Mucosa of rectum (tissue), 2 donors: ENCODE measurements at regions not wholly inside any gene's neighbourhood (a gene's known extent, or its start where the extent isn't known, plus 50 kb on each side); places are given as distances from the start of the nearest gene placed in this dataset.

Experiments used
- H3K27ac ChIP-seq, 2 donors: one replicate each; pipeline ENCODE4 v1.7.0; 2013; ENCODE audit warnings: inconsistent platforms in 2 of 2, low read depth in 2 of 2, low read length in 2 of 2
- H3K27me3 ChIP-seq, 2 donors: one replicate each; pipeline ENCODE4 v1.7.0; 2013; ENCODE audit warnings: low read length in 2 of 2; ENCODE audit not compliant: control insufficient read depth in 2 of 2, insufficient read depth in 2 of 2
- H3K36me3 ChIP-seq, 2 donors: one replicate each; pipeline ENCODE4 v1.7.0; 2013; ENCODE audit warnings: low read length in 2 of 2; ENCODE audit not compliant: control insufficient read depth in 2 of 2, insufficient read depth in 2 of 2
- H3K4me1 ChIP-seq, 2 donors: one replicate each; pipeline ENCODE4 v1.7.0; 2013; ENCODE audit warnings: low read length in 2 of 2, mild to moderate bottlenecking in 1 of 2; ENCODE audit not compliant: control insufficient read depth in 2 of 2, insufficient read depth in 2 of 2
- H3K4me3 ChIP-seq, 2 donors: one replicate each; pipeline ENCODE4 v1.7.0; 2013; ENCODE audit warnings: low read length in 2 of 2
- H3K9ac ChIP-seq, 2 donors: one replicate each; pipeline ENCODE4 v1.7.0; 2013; ENCODE audit warnings: low read length in 2 of 2, low read depth in 1 of 2, mild to moderate bottlenecking in 1 of 2
- H3K9me3 ChIP-seq, 2 donors: one replicate each; pipeline ENCODE4 v1.7.0; 2013; ENCODE audit warnings: low read length in 2 of 2; ENCODE audit not compliant: control insufficient read depth in 2 of 2
- donor health status: healthy.
- donor health status: Normal muscosa, but diverticular disease.

DNA sequence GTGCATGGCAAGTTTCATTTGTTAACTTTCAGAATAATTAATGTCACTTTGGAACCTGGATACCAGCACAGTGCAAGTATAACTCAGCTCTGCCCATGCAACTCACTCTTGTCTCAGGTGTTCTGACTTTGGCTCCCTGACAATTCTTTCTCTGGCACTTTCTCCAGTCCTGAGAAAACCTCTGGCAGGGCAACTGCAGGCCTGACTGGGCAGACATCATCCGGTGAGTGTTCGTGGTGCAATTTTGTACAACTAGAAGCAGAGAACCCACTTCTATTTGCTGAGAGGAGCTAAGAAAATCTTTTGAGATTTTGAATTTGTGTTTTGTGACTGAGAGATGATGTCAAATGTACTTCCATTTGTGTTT is 143.0 kb downstream of the AQP4 start:
- Histone ChIP-seq H3K9me3 (no peaks in the 10 kb centered on the region), H3K4me1 (no peaks in the 10 kb centered on the region), H3K27ac (no peak overlapping the region), H3K36me3 (no peaks in the 10 kb centered on the region), H3K4me3 (no peak overlapping the region), H3K27me3 (no peaks in the 10 kb centered on the region), H3K9ac (no peak overlapping the region)

DNA sequence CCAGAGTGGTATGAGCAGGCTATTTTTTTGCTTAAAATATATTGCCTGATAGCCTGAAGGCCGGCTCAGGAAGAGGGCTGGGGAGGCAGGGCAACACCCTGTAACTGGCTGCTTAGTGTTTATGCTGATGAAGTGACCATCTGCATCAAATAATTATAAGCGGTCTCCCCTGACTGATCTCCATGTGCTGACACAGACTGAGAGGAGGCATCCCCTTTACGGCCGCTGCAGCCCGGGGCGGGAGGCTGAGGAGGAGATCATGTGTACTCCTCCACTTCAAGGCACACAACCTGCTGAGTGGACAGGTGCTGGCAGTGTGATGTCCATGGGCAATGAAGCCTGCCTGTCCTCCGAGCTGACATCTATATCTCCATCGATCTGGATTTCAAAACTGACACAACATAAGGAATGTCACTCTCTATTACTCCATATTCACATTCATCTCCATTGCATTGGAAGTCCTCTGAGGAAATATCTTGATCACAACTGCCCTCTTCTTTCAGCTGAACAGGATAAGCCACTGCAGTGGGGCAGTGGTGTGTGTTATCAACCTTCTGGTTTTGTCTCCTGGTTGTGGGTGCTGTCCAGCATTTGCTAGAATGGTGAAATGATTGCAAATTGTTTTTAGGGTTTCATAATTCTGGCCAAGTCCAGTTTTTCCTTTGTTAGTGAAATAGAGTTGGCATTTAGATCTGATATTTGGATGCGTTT is 143.5 kb downstream of the AQP4 start:
- Histone ChIP-seq H3K27ac (no peak overlapping the region), H3K27me3 (no peaks in the 10 kb centered on the region), H3K9me3 (no peaks in the 10 kb centered on the region)

DNA sequence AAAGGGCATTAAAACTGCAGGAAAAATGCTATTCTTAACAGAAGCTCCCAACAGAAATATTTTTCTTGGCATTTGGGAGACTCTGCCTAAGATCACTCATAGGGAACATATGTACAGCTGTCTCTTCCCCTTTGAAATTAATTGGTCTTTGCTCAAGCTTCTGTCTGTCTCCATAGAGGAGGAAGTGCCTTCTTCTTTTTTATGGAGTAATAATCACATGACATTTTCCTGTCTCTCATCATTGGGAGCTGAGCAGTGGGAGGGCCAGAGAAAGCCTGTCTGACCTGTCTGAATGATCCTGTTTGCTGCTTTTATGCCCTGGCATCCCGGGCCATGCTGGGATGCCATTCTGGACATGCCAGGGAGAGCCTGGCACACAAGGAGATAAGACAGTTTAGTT is 145.6 kb downstream of the AQP4 start:
- Histone ChIP-seq H3K9me3 (no peaks in the 10 kb centered on the region), H3K4me3 (no peak overlapping the region), H3K4me1 (no peaks in the 10 kb centered on the region), H3K9ac (no peak overlapping the region), H3K36me3 (no peaks in the 10 kb centered on the region), H3K27me3 (no peaks in the 10 kb centered on the region), H3K27ac (no peak overlapping the region)

More for the DNA sequence above, 143.5 kb downstream of the AQP4 start:
- Histone ChIP-seq H3K36me3 (no peaks in the 10 kb centered on the region), H3K9ac (no peak overlapping the region), H3K4me1 (no peaks in the 10 kb centered on the region), H3K4me3 (no peak overlapping the region)

DNA sequence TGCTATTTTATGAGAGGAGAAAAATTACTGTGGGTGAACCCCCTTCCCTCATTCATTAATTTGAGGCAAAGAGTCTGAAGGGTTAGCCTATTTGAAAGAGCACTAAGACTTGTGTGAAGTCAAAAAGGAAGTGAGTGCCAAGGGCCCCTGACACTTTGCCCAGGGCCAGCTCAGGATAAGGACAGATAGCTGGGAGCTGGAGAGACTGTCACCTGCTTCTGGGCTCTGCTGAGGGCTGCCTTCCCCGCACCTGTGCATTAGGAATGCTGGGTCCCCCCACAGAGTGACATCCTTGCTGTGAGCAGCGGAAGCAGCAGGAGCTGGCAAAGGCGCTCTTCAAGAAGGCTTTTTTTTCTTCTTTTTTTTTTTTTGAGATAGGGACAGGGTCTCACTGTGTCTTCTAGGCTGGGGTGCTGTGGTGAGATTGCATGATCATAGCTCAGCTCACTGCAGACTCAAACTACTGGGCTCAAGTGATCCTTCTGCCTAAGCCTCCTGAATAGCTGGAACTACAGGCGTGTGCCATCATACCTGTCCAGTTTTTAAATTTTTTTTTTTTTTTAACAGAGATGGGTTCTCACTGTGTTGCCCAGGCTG is 148.3 kb downstream of the AQP4 start:
- no peak overlapping the region for H3K4me3 ChIP-seq
- no peak overlapping the region for H3K9ac ChIP-seq
- no peaks in the 10 kb centered on the region for H3K9me3 ChIP-seq
- no peaks in the 10 kb centered on the region for H3K4me1 ChIP-seq
- no peaks in the 10 kb centered on the region for H3K27me3 ChIP-seq
- no peak overlapping the region for H3K27ac ChIP-seq
- H3K36me3 ChIP-seq, result no peaks in the 10 kb centered on the region

DNA sequence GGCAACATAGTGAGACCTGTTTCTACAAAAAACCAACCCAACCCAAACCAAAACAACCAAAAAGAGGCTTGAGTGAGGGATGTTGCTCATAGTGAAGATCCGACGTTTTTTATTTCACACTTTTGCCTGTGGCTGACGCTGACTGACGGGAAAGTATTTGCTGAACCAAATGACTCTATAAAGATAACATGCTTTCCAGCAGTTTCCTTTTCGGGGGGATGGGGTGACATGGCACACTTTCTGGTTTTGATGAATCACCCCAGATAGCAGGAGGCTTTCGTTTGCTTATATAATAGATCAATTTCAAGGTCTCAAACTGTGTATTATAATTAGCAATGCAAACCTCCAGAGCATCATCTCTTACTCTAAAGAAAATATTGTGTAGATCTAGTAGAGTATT is 150.8 kb downstream of the AQP4 start:
- Histone ChIP-seq H3K36me3 (no peaks in the 10 kb centered on the region), H3K9ac (no peak overlapping the region), H3K27ac (no peak overlapping the region), H3K27me3 (no peaks in the 10 kb centered on the region), H3K9me3 (no peaks in the 10 kb centered on the region), H3K4me1 (no peaks in the 10 kb centered on the region), H3K4me3 (no peak overlapping the region)

DNA sequence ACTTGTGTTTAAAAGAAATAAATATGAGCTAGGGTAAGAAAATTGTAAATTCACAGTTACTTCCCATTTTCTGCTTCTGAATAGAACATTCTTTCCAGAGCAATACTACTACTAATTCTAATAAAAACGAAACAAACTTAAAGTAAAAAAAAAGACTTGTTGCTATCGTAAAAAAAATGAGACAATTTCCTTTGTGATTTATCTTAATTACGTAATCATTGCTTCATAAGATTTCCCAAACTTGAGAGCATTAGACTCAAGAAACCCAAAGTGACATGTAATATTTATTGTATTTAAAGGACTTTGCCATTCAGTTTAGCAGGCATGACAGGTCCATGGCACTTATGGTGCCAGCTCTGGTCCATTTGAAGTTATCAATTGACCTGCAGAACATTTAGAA is 153.8 kb downstream of the AQP4 start:
- Histone ChIP-seq H3K27ac (no peak overlapping the region), H3K4me3 (no peak overlapping the region), H3K9ac (no peak overlapping the region), H3K9me3 (no peaks in the 10 kb centered on the region), H3K36me3 (no peaks in the 10 kb centered on the region), H3K4me1 (no peaks in the 10 kb centered on the region), H3K27me3 (no peaks in the 10 kb centered on the region)

DNA sequence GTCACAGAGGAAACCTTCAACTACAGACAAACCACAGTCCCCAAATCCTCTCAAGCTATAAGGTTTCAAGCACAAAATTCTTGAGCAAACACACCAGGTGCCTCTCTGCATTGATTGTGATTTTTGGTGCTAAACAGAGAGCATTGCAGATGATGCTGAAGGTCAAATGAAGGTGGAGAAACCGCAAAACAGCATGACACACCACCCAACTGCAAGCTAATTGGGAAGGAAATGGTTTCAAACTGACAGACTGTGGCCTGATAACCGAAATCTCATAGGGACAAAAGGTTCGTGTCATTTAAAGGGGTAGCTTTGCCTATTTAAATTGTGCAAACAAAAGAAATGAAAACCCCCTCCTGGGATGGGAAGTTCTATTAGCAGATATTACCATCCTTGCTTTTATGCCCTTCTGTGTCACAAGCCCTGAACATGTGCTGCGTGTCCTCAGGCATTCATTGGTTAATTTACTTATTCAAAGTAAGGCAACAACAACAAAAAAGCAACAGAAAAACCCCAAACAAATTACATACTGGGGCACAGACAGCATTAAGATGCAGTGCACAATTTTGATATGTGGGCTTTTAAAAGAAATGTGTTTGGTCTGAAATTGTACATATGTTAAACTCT is 154.9 kb downstream of the AQP4 start:
- Histone ChIP-seq H3K36me3 (no peaks in the 10 kb centered on the region), H3K9ac (no peak overlapping the region), H3K4me3 (no peak overlapping the region), H3K27ac (no peak overlapping the region), H3K9me3 (no peaks in the 10 kb centered on the region), H3K27me3 (no peaks in the 10 kb centered on the region), H3K4me1 (no peaks in the 10 kb centered on the region)

DNA sequence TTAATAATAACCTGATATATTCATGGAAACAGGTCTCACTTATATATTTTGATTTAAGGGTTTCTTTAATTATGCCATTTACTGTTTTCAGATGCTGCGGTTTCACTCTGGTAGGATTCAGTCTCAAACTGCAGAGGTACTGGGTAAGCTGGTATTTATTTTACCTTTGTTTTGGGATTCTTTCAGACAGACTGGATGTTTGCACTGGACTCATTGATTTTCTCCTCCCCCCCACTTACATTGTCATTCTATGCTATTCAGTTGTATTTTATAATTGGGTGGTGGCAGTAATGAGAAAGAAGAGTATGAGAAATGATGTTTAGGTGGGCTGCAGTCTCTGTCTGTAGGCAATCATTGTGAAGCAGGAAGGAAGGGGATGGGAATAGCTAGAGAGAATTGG is 155.6 kb downstream of the AQP4 start:
- Histone ChIP-seq H3K9me3 (no peaks in the 10 kb centered on the region), H3K36me3 (no peaks in the 10 kb centered on the region), H3K9ac (no peak overlapping the region), H3K27me3 (no peaks in the 10 kb centered on the region), H3K4me1 (no peaks in the 10 kb centered on the region), H3K4me3 (no peak overlapping the region), H3K27ac (no peak overlapping the region)

DNA sequence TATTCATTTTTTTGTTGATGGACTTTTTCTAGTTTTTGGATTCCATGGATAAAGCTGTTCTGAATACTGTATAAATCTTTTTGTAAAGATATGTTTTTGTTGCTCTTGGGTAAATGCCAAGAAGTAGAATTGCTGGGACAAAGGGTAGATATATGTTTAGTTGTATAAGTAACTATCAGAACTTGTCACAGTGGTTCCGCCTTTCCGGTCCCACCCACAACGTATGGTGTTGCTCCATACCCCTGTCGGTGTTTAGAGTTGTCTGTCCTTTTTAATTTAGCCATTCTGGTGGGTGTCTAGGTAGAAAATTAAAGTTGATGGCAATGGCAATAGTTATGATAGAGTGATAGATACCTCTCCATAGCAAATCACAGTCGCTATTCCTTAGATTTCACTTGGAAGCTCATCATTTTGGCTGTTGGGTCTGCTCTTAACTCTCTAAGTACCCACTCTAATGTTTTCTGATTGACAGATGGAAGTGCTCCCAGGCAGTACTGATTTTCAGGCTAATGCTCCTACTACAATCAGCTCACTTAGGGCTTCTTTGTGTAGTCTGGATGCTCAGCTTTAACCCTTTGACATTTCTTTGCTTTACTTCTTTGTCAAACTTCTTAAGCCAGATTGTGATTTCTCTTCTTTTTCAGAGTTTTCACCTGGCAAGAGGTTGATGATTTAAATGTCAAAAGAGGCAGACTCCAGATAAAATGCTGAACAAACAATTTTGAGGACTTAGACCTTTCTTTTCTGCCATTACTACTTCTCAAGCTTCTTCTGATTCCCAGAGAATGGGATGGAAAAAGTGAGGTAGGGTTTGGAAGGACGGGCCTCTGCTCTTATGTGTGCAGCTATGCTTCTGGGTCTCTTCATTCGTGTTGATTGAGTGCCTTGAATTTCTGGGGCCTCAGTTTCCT is 156.4 kb downstream of the AQP4 start:
- Histone ChIP-seq H3K4me3 (no peak overlapping the region), H3K27me3 (no peaks in the 10 kb centered on the region), H3K9ac (no peak overlapping the region), H3K27ac (no peak overlapping the region), H3K9me3 (no peaks in the 10 kb centered on the region), H3K4me1 (no peaks in the 10 kb centered on the region), H3K36me3 (no peaks in the 10 kb centered on the region)

DNA sequence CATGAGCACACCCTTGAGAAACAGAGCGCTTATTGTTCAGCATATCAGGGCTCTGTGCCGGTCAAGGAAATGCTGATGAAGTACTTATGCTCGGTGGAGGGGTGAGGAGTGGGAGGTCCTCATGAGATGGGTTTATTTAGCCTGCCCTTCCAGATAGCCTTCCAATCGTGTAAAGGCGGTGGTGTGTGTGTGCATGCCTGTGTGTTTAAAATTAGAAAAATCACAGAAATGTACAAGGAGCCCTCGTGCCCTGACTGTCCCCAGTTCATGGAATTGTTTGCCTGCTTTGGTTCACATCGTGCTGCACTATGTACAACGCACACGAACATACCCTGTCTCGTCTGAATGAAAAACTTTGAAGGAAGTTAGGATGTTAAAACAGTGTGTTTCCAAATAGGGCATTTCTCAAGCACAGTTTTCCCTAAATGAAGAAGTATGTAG is 158.6 kb downstream of the AQP4 start:
- Histone ChIP-seq H3K27ac (no peak overlapping the region), H3K9me3 (no peaks in the 10 kb centered on the region), H3K4me3 (no peak overlapping the region), H3K36me3 (no peaks in the 10 kb centered on the region), H3K27me3 (no peaks in the 10 kb centered on the region), H3K9ac (no peak overlapping the region), H3K4me1 (peaks cover 0 to 7% of the 10 kb centered on the region in 2 donors)
